Smooth muscle cell (in vitro differentiated cells): ENCODE measurements at regions not wholly inside any gene's neighbourhood (a gene's known extent, or its start where the extent isn't known, plus 50 kb on each side); places are given as distances from the start of the nearest gene placed in this dataset.

Experiments
- DNase-seq: peaks from one replicate; lab custom pipeline; 2025; ENCODE audit not compliant: unreplicated experiment; lab: John Stamatoyannopoulos, UW
- H2AFZ ChIP-seq: fragments of 200-600 bp; sonication (generic); 2 replicates; pipeline ENCODE4 v1.6.0; 2016; ENCODE audit warnings: antibody characterized with exemption, low read depth, mild to moderate bottlenecking
- H3F3A ChIP-seq: fragments of 200-600 bp; sonication (generic); 2 replicates; pipeline ENCODE4 v1.6.0; 2017; ENCODE audit warnings: antibody characterized with exemption, low read depth
- H3K27ac ChIP-seq: fragments of 200-600 bp; sonication (generic); 2 replicates; pipeline ENCODE4 v1.5.1; 2016; ENCODE audit warnings: low read depth, mild to moderate bottlenecking
- H3K27me3 ChIP-seq: fragments of 200-600 bp; sonication (generic); 2 replicates; pipeline ENCODE4 v1.6.1; 2016; ENCODE audit warnings: low read depth, mild to moderate bottlenecking
- H3K36me3 ChIP-seq: fragments of 200-600 bp; sonication (generic); 2 replicates; pipeline ENCODE4 v1.5.1; 2016; ENCODE audit warnings: low read depth
- H3K4me1 ChIP-seq: fragments of 200-600 bp; sonication (generic); 2 replicates; pipeline ENCODE4 v1.5.1; 2016; ENCODE audit warnings: low read depth
- H3K4me2 ChIP-seq: fragments of 200-600 bp; sonication (generic); 2 replicates; pipeline ENCODE4 v1.6.0; 2016; ENCODE audit warnings: mild to moderate bottlenecking
- H3K4me3 ChIP-seq: fragments of 200-600 bp; sonication (generic); 2 replicates; pipeline ENCODE4 v1.5.1; 2016; ENCODE audit warnings: mild to moderate bottlenecking
- H3K79me2 ChIP-seq: fragments of 200-600 bp; sonication (generic); 2 replicates; pipeline ENCODE4 v1.6.0; 2016; ENCODE audit warnings: low read depth, mild to moderate bottlenecking
- H3K9ac ChIP-seq: fragments of 200-600 bp; sonication (generic); 2 replicates; pipeline ENCODE4 v1.6.0; 2016; ENCODE audit warnings: low read depth
- H3K9me3 ChIP-seq: fragments of 200-600 bp; sonication (generic); replicated peaks from 2 replicates; pipeline ENCODE4 v1.5.1; 2016; ENCODE audit warnings: low read depth
- H4K20me1 ChIP-seq: fragments of 200-600 bp; sonication (generic); 2 replicates; pipeline ENCODE4 v1.6.0; 2016; ENCODE audit warnings: low read depth
- WGBS: methylation state at CpG from one replicate; pipeline ENCODE4 v1.1.7; 2016; ENCODE audit warnings: low lambda C conversion rate; 5-methylcytosine and 5-hydroxymethylcytosine counted together
- TF ChIP-seq, protein P1 (sequence below): fragments of 200-600 bp; sonication (generic); IDR thresholded peaks from 2 replicates; pipeline ENCODE4 v1.5.1; 2017; ENCODE audit warnings: borderline replicate concordance, mild to moderate bottlenecking, antibody characterized with exemption; ENCODE audit not compliant: insufficient read depth, poor library complexity, severe bottlenecking

DNA sequence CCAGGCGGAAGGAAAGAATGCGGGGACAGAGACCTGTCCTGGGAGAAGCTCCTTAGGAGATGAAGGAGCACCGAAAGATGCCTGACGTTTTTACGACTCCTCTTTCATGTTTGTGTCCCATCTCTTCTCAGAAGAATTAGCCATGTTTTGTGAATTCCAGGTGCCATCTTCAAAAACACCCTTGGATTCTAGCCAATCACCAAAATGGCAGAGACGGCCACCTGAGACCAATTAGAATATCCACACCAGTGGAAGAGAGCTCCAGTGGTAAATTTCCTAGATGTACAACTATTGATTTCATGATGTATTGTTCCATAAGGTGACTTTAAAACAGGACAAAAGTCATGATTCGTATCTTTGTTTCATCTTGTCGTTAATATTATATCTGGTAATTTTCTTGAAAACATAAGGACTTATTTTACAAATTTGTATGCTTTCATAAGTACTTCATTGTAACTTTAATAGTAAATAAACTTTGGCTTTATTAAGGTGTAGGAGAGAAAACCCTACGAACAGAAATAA lies 62.3 kb upstream of the NUDT4 start:
- H3K9ac ChIP-seq: no peak overlapping the region
- H3F3A ChIP-seq: peaks cover 4% of the 10 kb centered on the region
- peak overlapping the region; percentile 32 for H3K4me2 ChIP-seq
- no peaks in the 10 kb centered on the region for H3K9me3 ChIP-seq
- no peaks in the 10 kb centered on the region for H3K27me3 ChIP-seq
- DNase-seq: no peak
- 70% methylated on average over 9 of the region's 9 CpGs for WGBS
- no peak overlapping the region for H2AFZ ChIP-seq
- H3K4me1 ChIP-seq: no peaks in the 10 kb centered on the region
- peak overlapping the region; percentile 13 for H3K27ac ChIP-seq
- H3K79me2 ChIP-seq: no peaks in the 10 kb centered on the region
- H3K4me3 ChIP-seq: no peak overlapping the region
- H3K36me3 ChIP-seq: no peaks in the 10 kb centered on the region
- no peaks in the 10 kb centered on the region for H4K20me1 ChIP-seq
- TF ChIP-seq, protein P1, sequence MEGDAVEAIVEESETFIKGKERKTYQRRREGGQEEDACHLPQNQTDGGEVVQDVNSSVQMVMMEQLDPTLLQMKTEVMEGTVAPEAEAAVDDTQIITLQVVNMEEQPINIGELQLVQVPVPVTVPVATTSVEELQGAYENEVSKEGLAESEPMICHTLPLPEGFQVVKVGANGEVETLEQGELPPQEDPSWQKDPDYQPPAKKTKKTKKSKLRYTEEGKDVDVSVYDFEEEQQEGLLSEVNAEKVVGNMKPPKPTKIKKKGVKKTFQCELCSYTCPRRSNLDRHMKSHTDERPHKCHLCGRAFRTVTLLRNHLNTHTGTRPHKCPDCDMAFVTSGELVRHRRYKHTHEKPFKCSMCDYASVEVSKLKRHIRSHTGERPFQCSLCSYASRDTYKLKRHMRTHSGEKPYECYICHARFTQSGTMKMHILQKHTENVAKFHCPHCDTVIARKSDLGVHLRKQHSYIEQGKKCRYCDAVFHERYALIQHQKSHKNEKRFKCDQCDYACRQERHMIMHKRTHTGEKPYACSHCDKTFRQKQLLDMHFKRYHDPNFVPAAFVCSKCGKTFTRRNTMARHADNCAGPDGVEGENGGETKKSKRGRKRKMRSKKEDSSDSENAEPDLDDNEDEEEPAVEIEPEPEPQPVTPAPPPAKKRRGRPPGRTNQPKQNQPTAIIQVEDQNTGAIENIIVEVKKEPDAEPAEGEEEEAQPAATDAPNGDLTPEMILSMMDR: no peak

DNA sequence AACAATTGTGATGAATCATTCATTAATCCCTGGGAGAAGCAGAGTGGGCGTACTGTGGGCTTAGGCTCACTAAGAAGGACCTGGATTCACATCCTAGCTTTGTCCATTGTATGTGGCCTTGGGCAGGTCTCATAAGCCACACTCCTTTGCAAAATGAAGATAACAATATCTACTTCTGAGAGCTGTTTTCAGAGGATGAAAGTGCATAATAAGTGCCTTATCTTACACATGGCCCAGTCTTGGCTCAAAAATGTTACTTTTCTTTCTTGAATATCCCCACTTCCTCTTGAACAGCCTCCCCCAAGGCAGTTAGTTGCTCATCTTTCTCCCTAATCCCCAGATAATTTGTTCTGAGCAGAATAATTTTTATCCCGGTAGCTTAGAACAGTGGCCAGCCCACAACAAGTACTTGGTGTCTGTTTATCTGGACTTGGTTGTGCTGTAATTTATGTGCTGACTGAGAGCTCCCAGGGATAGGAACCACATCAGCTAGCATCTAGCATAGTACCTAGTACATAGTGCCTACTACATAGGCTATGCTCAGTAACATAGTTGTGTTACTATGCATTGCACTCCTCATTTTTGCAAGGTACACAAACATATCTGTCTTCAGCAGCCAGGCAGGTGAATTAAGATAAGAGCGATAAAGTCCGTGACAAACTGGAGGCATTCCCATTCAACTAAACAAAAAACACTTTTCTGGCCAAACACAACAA lies 61.7 kb upstream of the NUDT4 start:
- no peaks in the 10 kb centered on the region for H4K20me1 ChIP-seq
- H3K9me3 ChIP-seq: no peaks in the 10 kb centered on the region
- WGBS: 28% methylated on average over 4 of the region's 4 CpGs
- no peaks in the 10 kb centered on the region for H3K79me2 ChIP-seq
- no peak overlapping the region for H2AFZ ChIP-seq
- peak overlapping the region; percentile 13 for H3K27ac ChIP-seq
- DNase-seq: no peak
- TF ChIP-seq, protein P1: no peak
- H3K4me2 ChIP-seq: peak overlapping the region; percentile 32
- H3K9ac ChIP-seq: no peak overlapping the region
- H3K27me3 ChIP-seq: no peaks in the 10 kb centered on the region
- peaks cover 4% of the 10 kb centered on the region for H3F3A ChIP-seq
- no peak overlapping the region for H3K4me3 ChIP-seq
- no peaks in the 10 kb centered on the region for H3K4me1 ChIP-seq
- no peaks in the 10 kb centered on the region for H3K36me3 ChIP-seq

DNA sequence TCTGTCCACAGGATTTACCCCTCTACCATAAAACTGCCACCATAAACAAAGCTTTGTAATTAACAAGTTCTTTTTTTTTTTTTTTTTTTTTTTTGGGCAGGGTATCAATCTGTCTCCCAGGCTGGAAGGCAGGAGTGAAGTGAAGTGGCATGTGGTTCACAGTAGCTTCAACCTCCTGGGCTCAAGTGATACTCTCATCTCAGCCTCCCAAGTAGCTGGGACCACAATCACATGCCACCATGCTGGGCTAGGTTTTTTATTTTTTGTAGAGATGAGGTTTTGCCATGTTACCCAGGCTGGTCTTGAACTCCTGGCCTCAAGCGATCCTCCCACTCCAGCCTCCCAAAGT lies 61.1 kb upstream of the NUDT4 start:
- WGBS: 100% methylated on average over 1 of the region's 1 CpG
- Histone ChIP-seq H3K79me2 (no peaks in the 10 kb centered on the region), H3F3A (peaks cover 4% of the 10 kb centered on the region), H2AFZ (no peak overlapping the region), H3K36me3 (no peaks in the 10 kb centered on the region), H3K4me3 (no peak overlapping the region), H3K9ac (no peak overlapping the region), H3K27me3 (no peaks in the 10 kb centered on the region), H3K27ac (no peak overlapping the region), H3K4me2 (no peak overlapping the region), H4K20me1 (no peaks in the 10 kb centered on the region), H3K9me3 (no peaks in the 10 kb centered on the region), H3K4me1 (no peaks in the 10 kb centered on the region)
- TF ChIP-seq, protein P1: no peak
- DNase-seq: no peak

DNA sequence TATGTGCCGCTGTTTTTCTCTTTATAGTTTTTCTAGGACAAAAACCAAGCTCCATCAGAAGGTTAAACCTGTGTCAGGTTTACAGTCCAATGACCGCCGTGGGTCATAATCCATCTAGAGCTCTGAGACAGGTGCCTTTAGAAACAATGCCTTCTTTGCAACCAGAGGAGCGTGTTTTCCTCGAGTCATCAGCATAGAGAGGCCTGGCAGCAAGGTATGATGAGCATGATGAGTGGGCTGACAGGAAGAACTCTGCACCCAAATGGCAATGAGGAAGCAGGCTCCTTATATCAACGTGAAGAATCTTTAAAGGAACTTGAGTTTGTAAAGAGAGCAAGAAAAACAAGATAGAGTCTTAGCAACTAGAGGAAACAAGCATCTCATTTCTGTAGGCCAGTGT lies 60.5 kb upstream of the NUDT4 start:
- Histone ChIP-seq H3K4me3 (no peak overlapping the region), H4K20me1 (no peaks in the 10 kb centered on the region), H3K4me1 (no peaks in the 10 kb centered on the region), H3F3A (peaks cover 4% of the 10 kb centered on the region), H3K9ac (no peak overlapping the region), H2AFZ (no peak overlapping the region), H3K27ac (no peak overlapping the region), H3K27me3 (no peaks in the 10 kb centered on the region), H3K79me2 (no peaks in the 10 kb centered on the region), H3K36me3 (no peaks in the 10 kb centered on the region), H3K4me2 (no peak overlapping the region), H3K9me3 (no peaks in the 10 kb centered on the region)
- TF ChIP-seq, protein P1: no peak
- 51% methylated on average over 6 of the region's 6 CpGs for WGBS
- no peak for DNase-seq
